GM12892 (cell line): ENCODE measurements at regions not wholly inside any gene's neighbourhood (a gene's known extent, or its start where the extent isn't known, plus 50 kb on each side); places are given as distances from the start of the nearest gene placed in this dataset.

Experiments
- DNase-seq: peaks from one replicate; pipeline ENCODE4 v3.0.0; 2011; ENCODE audit not compliant: insufficient read length
- FAIRE-seq: peaks from 2 replicates; lab custom pipeline; 2011; peaks lifted over from hg19 to GRCh38; lab: Jason Lieb, UNC
- POLR2A ChIP-seq: IDR thresholded peaks from 2 replicates; pipeline ENCODE4 v1.6.1; 2011; ENCODE audit warnings: low read depth, low read length, control low read depth
- POLR2AphosphoS5 ChIP-seq: IDR thresholded peaks from 2 replicates; pipeline ENCODE4 v1.6.1; 2011; ENCODE audit warnings: low read depth, low read length, control low read depth
- TAF1 ChIP-seq: IDR thresholded peaks from 2 replicates; pipeline ENCODE4 v1.6.1; 2011; ENCODE audit warnings: low read depth, mild to moderate bottlenecking, control low read depth, low read length, borderline replicate concordance

DNA sequence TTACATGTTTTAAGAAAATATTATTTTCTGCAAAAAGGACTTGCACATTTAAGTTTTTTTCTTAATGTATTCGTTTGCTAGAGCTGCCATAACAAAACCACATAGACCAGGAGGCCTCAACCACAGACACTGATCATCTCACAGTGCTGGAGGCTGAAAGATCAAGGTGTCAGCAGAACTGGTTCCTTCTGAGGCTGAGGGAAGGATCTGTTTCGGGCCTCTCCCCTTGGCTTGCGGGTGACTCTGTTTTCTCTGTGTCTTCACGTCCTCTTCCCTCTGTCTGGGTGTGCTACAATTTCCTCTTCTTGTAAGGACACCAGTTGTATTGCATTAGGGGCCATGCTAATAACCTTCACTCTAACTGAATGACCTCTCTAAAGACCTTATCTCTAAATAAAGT is 364.2 kb downstream of the IRS2 start:
- TF ChIP-seq POLR2AphosphoS5 (no peak), POLR2A (no peak), TAF1 (no peak)
- FAIRE-seq: no peak

DNA sequence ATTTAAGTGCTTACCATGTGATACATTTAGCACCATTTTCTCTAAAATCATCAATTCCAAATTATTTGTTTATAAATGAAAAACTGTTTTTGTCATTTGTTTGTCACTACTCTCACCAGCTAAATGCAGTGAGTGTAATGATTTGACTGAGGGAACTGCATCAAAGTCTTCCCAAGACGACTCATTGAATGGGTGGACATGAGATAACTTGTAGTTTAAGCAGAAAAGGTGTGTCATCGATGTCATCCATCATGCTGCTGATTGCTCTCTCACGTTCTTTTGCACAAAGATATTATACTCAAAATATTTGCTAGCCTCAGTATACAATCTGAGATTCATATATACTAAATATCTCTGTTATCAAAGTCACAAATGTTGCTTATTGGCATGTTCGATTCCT is 366.5 kb downstream of the IRS2 start:
- DNase-seq: no peak
- no peak for FAIRE-seq
- TF ChIP-seq POLR2AphosphoS5: no peak
- TF ChIP-seq POLR2A: no peak
- TF ChIP-seq TAF1: no peak

More for the DNA sequence above, 364.2 kb downstream of the IRS2 start:
- no peak for DNase-seq

DNA sequence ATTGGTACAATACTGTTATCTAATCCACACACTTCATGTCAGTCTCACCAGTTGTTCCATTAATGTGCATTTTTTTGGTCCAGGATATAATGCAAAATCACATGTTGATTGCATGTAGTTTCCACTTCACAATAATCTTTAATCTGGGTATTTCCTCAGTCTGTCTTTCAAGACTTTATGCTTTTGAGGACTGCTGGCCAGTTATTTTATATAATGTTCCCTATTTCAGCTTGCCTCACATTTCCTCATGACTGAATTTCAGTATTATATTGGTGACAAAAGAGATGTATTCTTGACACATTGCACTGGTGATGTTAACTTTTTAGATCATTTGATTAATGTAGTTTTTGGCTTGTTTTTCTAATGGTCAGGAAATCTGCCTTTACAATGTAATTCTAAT is 368.3 kb downstream of the IRS2 start:
- no peak for FAIRE-seq
- no peak for DNase-seq
- no peak for TF ChIP-seq TAF1
- TF ChIP-seq POLR2AphosphoS5: no peak
- TF ChIP-seq POLR2A: no peak

DNA sequence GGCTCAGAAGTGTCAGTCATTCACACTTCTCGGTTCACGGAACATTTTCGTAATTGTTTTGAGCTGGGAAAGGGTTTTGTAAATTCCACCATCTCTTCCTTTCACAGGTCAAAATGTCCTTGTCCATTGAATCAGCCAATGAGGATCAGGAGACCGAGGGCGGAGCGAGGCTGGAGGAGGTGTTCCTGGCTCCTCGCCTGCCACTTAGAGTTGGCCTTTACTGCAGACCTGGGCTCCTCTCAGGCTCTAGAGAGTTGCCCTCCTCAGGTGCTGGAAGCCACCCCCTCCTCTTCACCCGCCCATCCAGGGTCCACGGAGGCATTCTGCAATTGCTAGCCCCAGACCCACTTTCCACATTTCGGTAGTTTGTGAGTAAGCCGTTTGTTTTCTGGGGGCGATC is 370.4 kb downstream of the IRS2 start:
- DNase-seq (no peak), FAIRE-seq (no peak)
- TF ChIP-seq TAF1: no peak
- TF ChIP-seq POLR2AphosphoS5: no peak
- TF ChIP-seq POLR2A: no peak

DNA sequence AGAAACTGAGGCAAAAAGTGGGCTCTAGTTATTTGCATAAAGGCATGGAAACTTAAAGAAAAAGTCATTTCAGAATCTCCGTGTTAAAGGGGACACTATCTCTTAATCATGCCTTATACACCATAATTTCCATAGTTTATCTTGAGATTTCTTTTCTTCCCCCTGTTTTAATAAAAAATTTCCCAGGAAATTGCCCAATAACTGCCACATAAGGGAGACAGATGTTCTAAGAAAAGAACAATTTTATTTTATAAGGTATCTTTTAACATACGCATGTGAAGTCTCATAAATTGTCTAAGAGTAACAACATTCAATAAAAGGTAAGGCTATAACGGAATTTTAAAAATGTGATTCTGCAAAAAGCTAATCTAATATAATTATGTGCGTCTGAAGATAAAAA is 371.3 kb downstream of the IRS2 start:
- TF ChIP-seq POLR2AphosphoS5 (no peak), TAF1 (no peak), POLR2A (no peak)
- no peak for DNase-seq
- no peak for FAIRE-seq

DNA sequence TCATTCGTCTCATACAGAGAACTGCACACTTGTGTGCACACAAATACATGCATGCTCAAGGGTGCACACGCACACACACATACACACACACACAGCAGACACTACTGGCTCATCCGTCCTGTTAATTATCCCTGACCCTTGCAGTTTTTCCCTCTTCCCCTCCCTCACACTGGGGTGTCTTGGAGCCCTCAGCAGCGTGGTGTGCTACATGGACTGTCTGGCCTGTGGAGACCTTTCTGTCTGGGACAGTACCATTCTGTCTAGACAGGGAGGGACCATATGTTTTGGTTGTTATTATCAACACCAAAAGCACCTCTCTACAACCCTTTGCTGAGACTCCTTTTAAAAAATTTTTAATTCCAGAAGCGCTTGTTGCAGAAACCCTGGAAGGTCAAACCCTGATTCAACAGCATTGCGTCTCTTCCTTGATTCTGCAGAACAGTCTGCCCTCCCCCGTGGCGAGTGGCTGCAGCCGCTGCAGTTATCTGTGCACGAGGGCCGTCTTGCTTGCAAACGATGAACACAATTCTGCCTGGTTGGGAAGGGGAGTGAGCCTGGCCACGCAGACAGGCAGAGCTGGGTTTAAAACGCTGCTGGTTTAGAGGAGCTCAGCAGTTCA is 374.0 kb downstream of the IRS2 start:
- TF ChIP-seq POLR2A (no peak), POLR2AphosphoS5 (no peak), TAF1 (no peak)
- DNase-seq (no peak), FAIRE-seq (no peak)

DNA sequence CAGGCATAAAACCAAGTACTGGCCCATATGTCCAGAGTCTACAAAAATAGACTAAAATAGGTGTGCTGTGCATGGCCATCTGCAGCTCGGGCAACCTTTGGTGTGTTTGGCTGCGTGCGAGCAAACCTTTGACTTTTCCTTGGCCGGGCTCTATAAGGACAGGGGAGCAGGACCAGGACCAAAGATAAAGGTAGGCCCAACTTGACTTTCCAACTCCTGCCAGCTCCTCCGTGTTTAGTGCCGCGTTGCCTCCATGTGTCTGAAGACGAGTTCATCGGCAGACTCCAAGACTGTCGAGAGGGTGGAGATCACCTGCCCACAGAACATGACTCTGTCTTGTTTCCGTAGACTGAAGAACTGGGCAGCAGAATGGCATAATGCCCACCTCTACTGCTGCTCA is 375.5 kb downstream of the IRS2 start:
- DNase-seq: no peak
- FAIRE-seq: no peak
- TF ChIP-seq POLR2AphosphoS5 (no peak), TAF1 (no peak), POLR2A (no peak)

DNA sequence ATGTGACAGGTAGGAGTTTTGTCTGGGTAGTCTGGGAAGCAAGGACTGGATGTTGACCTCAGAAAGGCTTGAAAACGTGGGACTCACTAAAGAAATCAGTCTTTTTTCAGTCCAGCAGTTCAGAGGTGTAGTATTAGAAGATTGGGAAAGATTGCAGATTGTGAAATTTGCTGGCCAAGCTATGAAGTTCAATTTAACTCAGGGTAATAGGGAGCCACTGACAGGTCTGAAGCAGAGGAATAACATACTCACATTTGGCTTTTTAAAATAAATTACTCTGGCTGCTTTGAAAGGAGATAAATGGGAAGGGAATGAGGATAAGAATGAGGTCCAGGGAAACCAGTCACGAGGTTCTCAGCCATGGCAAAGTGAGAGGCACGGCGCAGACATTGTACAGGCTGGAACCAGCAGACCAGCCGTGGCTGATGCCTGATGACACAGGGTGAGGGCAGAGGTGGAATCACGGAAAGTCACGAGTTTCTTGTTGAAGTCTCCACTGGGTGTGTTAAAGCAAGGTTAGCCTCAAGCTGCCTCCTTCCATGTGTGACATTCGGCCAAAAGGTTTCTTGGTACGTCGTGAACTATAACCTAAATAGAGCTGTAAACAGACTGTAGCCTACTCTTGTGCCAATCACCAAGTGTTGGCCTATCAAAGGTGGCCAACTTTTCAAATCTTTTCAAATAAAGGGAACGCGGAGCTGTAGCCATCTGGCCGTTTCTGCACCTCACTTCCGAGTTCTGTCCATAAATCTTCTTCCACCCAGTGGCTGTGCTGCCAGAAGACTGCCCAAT is 377.6 kb downstream of the IRS2 start:
- FAIRE-seq: no peak

DNA sequence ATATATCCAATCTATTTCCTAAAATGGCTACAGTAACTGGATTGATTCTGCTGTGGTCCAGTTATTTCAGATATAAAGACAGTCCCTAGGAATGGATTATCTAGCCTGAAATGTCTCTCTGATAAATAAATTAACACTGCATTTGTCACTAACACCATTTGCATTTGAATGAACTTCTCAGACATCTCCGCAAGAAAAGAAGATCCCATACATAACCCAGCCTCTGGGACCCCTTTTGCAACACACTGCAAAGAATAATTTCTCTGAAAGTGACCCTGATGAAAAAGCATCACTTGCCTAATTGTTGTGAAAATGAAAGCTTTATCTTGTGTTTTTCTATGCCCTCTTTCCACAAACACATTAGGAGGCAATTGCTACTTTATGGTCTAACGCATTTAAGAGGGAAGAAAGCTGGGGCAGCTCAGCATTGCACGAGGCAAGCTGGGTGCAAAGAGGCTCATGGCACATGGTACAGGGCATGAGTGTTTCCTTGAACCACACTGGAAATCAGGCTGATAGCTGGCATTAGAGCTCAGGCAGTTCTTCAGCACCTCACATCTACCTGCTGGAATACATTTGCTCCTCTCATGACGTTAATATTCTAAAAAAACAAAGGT is 379.9 kb downstream of the IRS2 start:
- DNase-seq: no peak
- TF ChIP-seq POLR2AphosphoS5: no peak
- TF ChIP-seq POLR2A: no peak
- no peak for TF ChIP-seq TAF1
- no peak for FAIRE-seq

More for the DNA sequence above, 377.6 kb downstream of the IRS2 start:
- DNase-seq: no peak
- TF ChIP-seq TAF1 (no peak), POLR2AphosphoS5 (no peak), POLR2A (no peak)

DNA sequence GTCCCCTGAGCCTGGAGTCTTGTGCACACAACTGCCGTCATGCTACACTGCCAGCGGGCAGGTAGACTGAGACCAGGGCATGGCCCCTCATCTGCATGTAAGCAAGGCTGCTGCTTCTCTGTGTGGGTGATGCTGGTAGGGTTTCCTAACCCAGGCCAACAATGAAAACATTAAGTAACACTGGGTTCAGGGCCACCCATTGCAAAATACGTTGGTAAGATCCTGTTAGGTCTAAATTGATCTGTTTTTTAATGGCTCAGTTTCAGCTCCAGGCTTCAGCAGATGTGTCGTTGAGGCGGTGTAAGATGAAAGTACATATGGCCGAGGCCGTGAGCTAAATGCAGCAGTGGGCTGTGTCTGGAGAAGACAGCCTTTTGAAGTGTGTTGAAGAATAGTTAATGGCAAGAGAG is 383.4 kb downstream of the IRS2 start:
- no peak for TF ChIP-seq TAF1
- no peak for TF ChIP-seq POLR2A
- no peak for TF ChIP-seq POLR2AphosphoS5
- DNase-seq (no peak), FAIRE-seq (no peak)

DNA sequence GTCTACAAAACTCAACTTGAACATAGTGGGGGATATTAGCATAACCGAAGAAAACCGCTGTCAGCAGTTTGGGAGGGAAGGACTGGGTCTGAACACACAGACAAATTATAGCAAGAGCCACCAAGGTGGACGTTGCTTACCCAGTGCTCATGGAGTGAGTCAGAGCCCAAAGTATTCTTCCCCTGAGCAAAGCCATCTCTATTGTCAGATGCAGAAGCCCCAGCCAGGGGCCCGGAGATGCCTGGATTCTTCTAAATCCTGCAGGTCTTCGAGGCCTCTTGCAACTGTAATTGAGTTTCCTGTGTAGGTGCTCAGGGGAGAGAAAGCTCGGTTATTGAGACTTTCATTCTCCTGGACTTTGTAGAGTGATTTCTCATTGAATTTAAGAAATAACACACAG is 384.5 kb downstream of the IRS2 start:
- DNase-seq: no peak
- TF ChIP-seq TAF1 (no peak), POLR2A (no peak), POLR2AphosphoS5 (no peak)
- FAIRE-seq: no peak

DNA sequence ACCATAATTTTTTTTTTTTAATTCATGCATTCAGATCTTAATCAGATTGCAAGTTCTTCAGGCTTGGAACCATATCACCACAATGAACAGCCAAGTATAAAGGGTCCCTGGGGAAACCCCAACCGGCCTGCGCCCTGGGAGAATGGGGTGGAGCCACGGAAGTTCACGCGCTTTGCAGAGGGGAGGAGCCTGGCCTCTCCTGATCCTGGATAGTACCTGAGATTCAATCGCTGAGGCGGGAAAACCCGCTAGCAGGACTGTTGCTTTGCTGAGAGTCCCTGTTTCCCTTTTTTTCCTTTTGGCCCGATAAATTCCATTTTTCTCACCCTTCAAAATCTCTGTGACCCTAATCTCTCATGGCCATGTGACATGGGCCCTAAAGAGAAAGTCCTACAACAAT is 385.1 kb downstream of the IRS2 start:
- DNase-seq (no peak), FAIRE-seq (no peak)
- no peak for TF ChIP-seq POLR2A
- TF ChIP-seq POLR2AphosphoS5: no peak
- TF ChIP-seq TAF1: no peak
